Sigmoid colon (tissue), 4 donors: ENCODE measurements at regions not wholly inside any gene's neighbourhood (a gene's known extent, or its start where the extent isn't known, plus 50 kb on each side); places are given as distances from the start of the nearest gene placed in this dataset.
"Not testable (repeated sequence)": the region's sequence is repeated elsewhere in the genome, so short reads cannot be mapped to it uniquely, and the experiment has no call there.

ENCODE experiments used
- CTCF ChIP-seq, 4 experiments: fragments of 450-650 bp in 3 of 4; fragments of 200-600 bp in 1 of 4; IDR thresholded peaks; one replicate each; pipeline ENCODE4 v1.5.1; 2016 to 2019; ENCODE audit warnings: antibody characterized with exemption in 4 of 4, mild to moderate bottlenecking in 3 of 4, moderate library complexity in 2 of 4
- EP300 ChIP-seq, 4 donors: sonication (generic); formaldehyde crosslinking; IDR thresholded peaks; one replicate each; pipeline ENCODE4 v1.6.1; 2017; ENCODE audit warnings: antibody characterized with exemption in 4 of 4
- POLR2A ChIP-seq, 2 donors: fragments of 450-650 bp; IDR thresholded peaks; one replicate each; pipeline ENCODE4 v1.6.1; 2016; ENCODE audit warnings: antibody characterized with exemption in 2 of 2, mild to moderate bottlenecking in 2 of 2, moderate library complexity in 2 of 2
- POLR2AphosphoS5 ChIP-seq, 4 donors: sonication (generic); formaldehyde crosslinking; IDR thresholded peaks; one replicate each; pipeline ENCODE4 v1.6.1; 2017; ENCODE audit warnings: antibody characterized with exemption in 4 of 4

- TF ChIP-seq POLR2AphosphoS5, POLR2A, CTCF, EP300 (IDR thresholded peaks at IDR 0.05): not testable (repeated sequence)
Observed at GRCh38 chr9:26780307-26780706, 112.3 kb downstream of the CAAP1 start.
